Neural cell (in vitro differentiated cells): ENCODE measurements at regions not wholly inside any gene's neighbourhood (a gene's known extent, or its start where the extent isn't known, plus 50 kb on each side); places are given as distances from the start of the nearest gene placed in this dataset.

Source experiments
- H2AFZ ChIP-seq: fragments of 200-600, 300-800 bp; sonication (generic), shearing (Covaris generic); 2 replicates; pipeline ENCODE4 v1.6.0; 2014; ENCODE audit warnings: low read depth, mild to moderate bottlenecking, antibody characterized with exemption, low read length, moderate library complexity
- H3F3A ChIP-seq: fragments of 200-600 bp; shearing (Covaris generic); 2 replicates; pipeline ENCODE4 v1.6.1; 2016; ENCODE audit warnings: mild to moderate bottlenecking, moderate library complexity, mixed read lengths, antibody characterized with exemption, low read length; ENCODE audit not compliant: insufficient read depth, poor library complexity, severe bottlenecking
- H3K27ac ChIP-seq: fragments of 200-600, 300-800 bp; sonication (generic), shearing (Covaris generic); 2 replicates; pipeline ENCODE4 v1.5.1; 2014; ENCODE audit warnings: mild to moderate bottlenecking, low read length, moderate library complexity
- H3K27me3 ChIP-seq: fragments of 300-800, 200-600 bp; sonication (generic), shearing (Covaris generic); 2 replicates; pipeline ENCODE4 v1.6.0; 2014; ENCODE audit warnings: mild to moderate bottlenecking, low read depth, low read length, moderate library complexity; ENCODE audit not compliant: insufficient read depth
- H3K36me3 ChIP-seq: fragments of 300-800, 200-600 bp; sonication (generic), shearing (Covaris generic); 2 replicates; pipeline ENCODE4 v1.5.1; 2014; ENCODE audit warnings: mild to moderate bottlenecking, antibody characterized with exemption, low read length, moderate library complexity; ENCODE audit not compliant: insufficient read depth
- H3K4me2 ChIP-seq: fragments of 300-800, 200-600 bp; sonication (generic), shearing (Covaris generic); 2 replicates; pipeline ENCODE4 v1.6.0; 2014; ENCODE audit warnings: mild to moderate bottlenecking, low read length
- H3K4me3 ChIP-seq: fragments of 300-800, 200-600 bp; sonication (generic), shearing (Covaris generic); 2 replicates; pipeline ENCODE4 v1.5.1; 2014; ENCODE audit warnings: mild to moderate bottlenecking, low read length, moderate library complexity
- H3K79me2 ChIP-seq: fragments of 200-600 bp; shearing (Covaris generic); replicated peaks from 2 replicates; pipeline ENCODE4 v1.6.0; 2014; ENCODE audit warnings: mild to moderate bottlenecking, low read length, moderate library complexity; ENCODE audit not compliant: insufficient read depth
- H3K9ac ChIP-seq: fragments of 300-800, 200-600 bp; sonication (generic), shearing (Covaris generic); 2 replicates; pipeline ENCODE4 v1.6.1; 2016; ENCODE audit warnings: mild to moderate bottlenecking, low read length, mixed read lengths
- H3K9me2 ChIP-seq: fragments of 200-600 bp; shearing (Covaris generic); 2 replicates; pipeline ENCODE4 v1.6.1; 2016; ENCODE audit warnings: mild to moderate bottlenecking, low read length, mixed read lengths; ENCODE audit not compliant: insufficient read depth
- H3K9me3 ChIP-seq: fragments of 200-600, 300-800 bp; sonication (generic), shearing (Covaris generic); 2 replicates; pipeline ENCODE4 v1.6.1; 2016; ENCODE audit warnings: mild to moderate bottlenecking, mixed run types, low read length, moderate library complexity, mixed read lengths
- H4K20me1 ChIP-seq: fragments of 200-600 bp; shearing (Covaris generic); 2 replicates; pipeline ENCODE4 v1.6.1; 2016; ENCODE audit warnings: mild to moderate bottlenecking, mixed run types; ENCODE audit not compliant: insufficient read depth
- EP300 ChIP-seq: fragments of 450-650 bp; conservative IDR thresholded peaks from 2 replicates; pipeline ENCODE4 v1.6.1; 2014; ENCODE audit warnings: antibody characterized with exemption, mild to moderate bottlenecking, moderate library complexity; ENCODE audit not compliant: poor library complexity, severe bottlenecking
- EZH2 ChIP-seq: fragments of 200-600, 300-800 bp; shearing (Covaris generic), sonication (generic); IDR thresholded peaks from 2 replicates; pipeline ENCODE4 v1.6.1; 2014; ENCODE audit warnings: antibody characterized with exemption, low read length, borderline replicate concordance, mild to moderate bottlenecking; ENCODE audit not compliant: insufficient read depth, poor library complexity, severe bottlenecking
- MXI1 ChIP-seq: fragments of 450-650 bp; conservative IDR thresholded peaks from 2 replicates; pipeline ENCODE4 v1.6.1; 2014; ENCODE audit warnings: antibody characterized with exemption, mild to moderate bottlenecking; ENCODE audit not compliant: poor library complexity, severe bottlenecking
- POLR2AphosphoS5 ChIP-seq: IDR thresholded peaks from 2 replicates; pipeline ENCODE4 v1.6.1; 2012
- RAD21 ChIP-seq: fragments of 450-650 bp; conservative IDR thresholded peaks from 2 replicates; pipeline ENCODE4 v1.6.1; 2014; ENCODE audit warnings: antibody characterized with exemption, mild to moderate bottlenecking, moderate library complexity
- REST ChIP-seq: IDR thresholded peaks from 2 replicates; pipeline ENCODE4 v1.6.1; 2012; ENCODE audit warnings: borderline replicate concordance
- SMC3 ChIP-seq: fragments of 450-650 bp; conservative IDR thresholded peaks from 2 replicates; pipeline ENCODE4 v1.6.1; 2014; ENCODE audit warnings: antibody characterized with exemption, mild to moderate bottlenecking, moderate library complexity; ENCODE audit not compliant: poor library complexity
- TAF1 ChIP-seq: IDR thresholded peaks from 2 replicates; pipeline ENCODE4 v1.6.1; 2012; ENCODE audit warnings: low read depth
- TF ChIP-seq, protein P1 (sequence below): fragments of 450-650 bp; IDR thresholded peaks from 2 replicates; pipeline ENCODE4 v1.5.1; 2014; ENCODE audit warnings: antibody characterized with exemption, mild to moderate bottlenecking, moderate library complexity; ENCODE audit not compliant: poor library complexity, severe bottlenecking

DNA sequence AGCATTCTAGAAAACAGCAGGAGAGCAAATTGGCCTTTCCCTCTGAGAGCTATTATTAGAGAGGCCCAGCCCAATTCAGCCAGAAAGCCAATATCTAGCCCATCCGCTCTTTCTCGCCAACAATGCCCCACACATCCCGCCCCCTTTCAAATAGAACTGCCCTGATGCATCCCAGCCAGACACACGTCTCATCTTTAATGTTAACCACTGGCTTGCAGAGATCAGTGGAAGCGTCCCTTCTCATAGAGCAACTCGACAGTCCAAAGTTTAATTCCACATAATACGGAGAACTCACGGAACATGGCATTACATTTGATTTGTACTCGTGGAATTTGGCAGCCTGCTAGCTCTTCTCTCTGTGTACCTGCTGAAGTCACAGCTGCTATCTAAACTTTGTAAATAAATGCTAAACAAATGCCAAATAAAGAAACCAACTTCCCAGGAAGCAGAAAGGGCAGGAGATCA is 304.4 kb downstream of the DHX15 start:
- Histone ChIP-seq H3K4me2 (no peak overlapping the region), H3K9me2 (no peaks in the 10 kb centered on the region), H3K4me3 (no peak overlapping the region), H3K36me3 (no peaks in the 10 kb centered on the region), H4K20me1 (no peaks in the 10 kb centered on the region), H2AFZ (no peak overlapping the region), H3K27ac (no peak overlapping the region), H3K79me2 (no peaks in the 10 kb centered on the region), H3F3A (no peaks in the 10 kb centered on the region), H3K9me3 (no peaks in the 10 kb centered on the region), H3K9ac (no peak overlapping the region), H3K27me3 (no peaks in the 10 kb centered on the region)
- no peak for TF ChIP-seq TAF1
- no peak for TF ChIP-seq MXI1
- TF ChIP-seq POLR2AphosphoS5, result no peak
- no peak for TF ChIP-seq EP300
- TF ChIP-seq RAD21, result no peak
- no peak for TF ChIP-seq SMC3
- TF ChIP-seq, protein P1, sequence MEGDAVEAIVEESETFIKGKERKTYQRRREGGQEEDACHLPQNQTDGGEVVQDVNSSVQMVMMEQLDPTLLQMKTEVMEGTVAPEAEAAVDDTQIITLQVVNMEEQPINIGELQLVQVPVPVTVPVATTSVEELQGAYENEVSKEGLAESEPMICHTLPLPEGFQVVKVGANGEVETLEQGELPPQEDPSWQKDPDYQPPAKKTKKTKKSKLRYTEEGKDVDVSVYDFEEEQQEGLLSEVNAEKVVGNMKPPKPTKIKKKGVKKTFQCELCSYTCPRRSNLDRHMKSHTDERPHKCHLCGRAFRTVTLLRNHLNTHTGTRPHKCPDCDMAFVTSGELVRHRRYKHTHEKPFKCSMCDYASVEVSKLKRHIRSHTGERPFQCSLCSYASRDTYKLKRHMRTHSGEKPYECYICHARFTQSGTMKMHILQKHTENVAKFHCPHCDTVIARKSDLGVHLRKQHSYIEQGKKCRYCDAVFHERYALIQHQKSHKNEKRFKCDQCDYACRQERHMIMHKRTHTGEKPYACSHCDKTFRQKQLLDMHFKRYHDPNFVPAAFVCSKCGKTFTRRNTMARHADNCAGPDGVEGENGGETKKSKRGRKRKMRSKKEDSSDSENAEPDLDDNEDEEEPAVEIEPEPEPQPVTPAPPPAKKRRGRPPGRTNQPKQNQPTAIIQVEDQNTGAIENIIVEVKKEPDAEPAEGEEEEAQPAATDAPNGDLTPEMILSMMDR, result no peak
- no peak for TF ChIP-seq REST
- TF ChIP-seq EZH2, result no peak

- Histone ChIP-seq H3K36me3 (no peaks in the 10 kb centered on the region), H2AFZ (no peak overlapping the region), H3K27ac (no peak overlapping the region), H3K9me2 (no peaks in the 10 kb centered on the region), H3K79me2 (no peaks in the 10 kb centered on the region), H3F3A (no peaks in the 10 kb centered on the region), H4K20me1 (no peaks in the 10 kb centered on the region), H3K9me3 (no peaks in the 10 kb centered on the region), H3K4me2 (no peak overlapping the region), H3K27me3 (no peaks in the 10 kb centered on the region), H3K4me3 (no peak overlapping the region), H3K9ac (no peak overlapping the region)
- TF ChIP-seq, protein P1, result no peak
- TF ChIP-seq MXI1, result no peak
- no peak for TF ChIP-seq POLR2AphosphoS5
- TF ChIP-seq TAF1, result no peak
Measured at GRCh38 chr4:24279469-24279868, 304.9 kb downstream of the DHX15 start.
